A673 (cell line): ENCODE measurements at regions not wholly inside any gene's neighbourhood (a gene's known extent, or its start where the extent isn't known, plus 50 kb on each side); places are given as distances from the start of the nearest gene placed in this dataset.

ENCODE experiments used
- BruUV-seq: library from RNA; stranded (reverse); fragments of 400-500 nt; replicated peaks from 2 replicates; lab custom pipeline; 2021; lab: Mats Ljungman, UMichigan
- CTCF ChIA-PET: fragments of 300-600 bp; sonication (Branson Sonifier 250); formaldehyde crosslinking; loops from one replicate; lab custom pipeline; 2022; ENCODE audit warnings: antibody characterized with exemption; lab: Charles Lee
- POLR2A ChIA-PET: fragments of 300-600 bp; sonication (Branson Sonifier 250); formaldehyde crosslinking; loops from one replicate; lab custom pipeline; 2022; ENCODE audit warnings: antibody characterized with exemption; ENCODE audit not compliant: low non-redundant PET; lab: Charles Lee
- DNase-seq: peaks from one replicate; pipeline ENCODE4 v3.0.0-alpha.2; 2015; ENCODE audit warnings: low spot score
- H3K27ac ChIP-seq: fragments of 200-600 bp; sonication (generic); 2 replicates; pipeline ENCODE4 v1.5.1; 2016; ENCODE audit warnings: mixed run types, low read depth, mild to moderate bottlenecking, mixed read lengths, antibody characterized with exemption, low read length; ENCODE audit not compliant: poor library complexity, severe bottlenecking
- H3K27me3 ChIP-seq: fragments of 200-600 bp; sonication (generic); replicated peaks from 2 replicates; pipeline ENCODE4 v1.6.1; 2017; ENCODE audit warnings: mixed run types, low read depth, mild to moderate bottlenecking, mixed read lengths, antibody characterized with exemption, low read length; ENCODE audit not compliant: insufficient read depth, poor library complexity
- H3K36me3 ChIP-seq: fragments of 200-600 bp; sonication (generic); 2 replicates; pipeline ENCODE4 v1.6.1; 2016; ENCODE audit warnings: mixed run types, mild to moderate bottlenecking, mixed read lengths, antibody characterized with exemption, low read length; ENCODE audit not compliant: insufficient read depth, poor library complexity, severe bottlenecking
- H3K4me1 ChIP-seq: fragments of 200-600 bp; sonication (generic); 2 replicates; pipeline ENCODE4 v1.6.1; 2017; ENCODE audit warnings: mixed run types, mild to moderate bottlenecking, mixed read lengths, antibody characterized with exemption, low read length; ENCODE audit not compliant: insufficient read depth, poor library complexity, severe bottlenecking
- H3K4me3 ChIP-seq: fragments of 200-600 bp; sonication (generic); 2 replicates; pipeline ENCODE4 v1.5.1; 2016; ENCODE audit warnings: low read depth, mixed run types, mild to moderate bottlenecking, mixed read lengths, low read length; ENCODE audit not compliant: poor library complexity, severe bottlenecking
- H3K9me3 ChIP-seq: fragments of 200-600 bp; sonication (generic); 2 replicates; pipeline ENCODE4 v1.6.1; 2016; ENCODE audit warnings: mixed run types, low read depth, mild to moderate bottlenecking, mixed read lengths, antibody characterized with exemption, low read length; ENCODE audit not compliant: poor library complexity, severe bottlenecking
- CTCF ChIP-seq: fragments of 300-800, 200-600 bp; sonication (generic); conservative IDR thresholded peaks from 2 replicates; pipeline ENCODE4 v1.5.1; 2017; ENCODE audit warnings: low read depth, mild to moderate bottlenecking, antibody characterized with exemption, low read length, moderate library complexity, mixed read lengths
- EZH2 ChIP-seq: fragments of 200-600 bp; sonication (generic); IDR thresholded peaks from 2 replicates; pipeline ENCODE4 v1.6.1; 2017; ENCODE audit warnings: borderline replicate concordance, low read depth, mild to moderate bottlenecking, mixed read lengths, antibody characterized with exemption, low read length; ENCODE audit not compliant: poor library complexity, severe bottlenecking
- intact Hi-C: fragments of 100-400 bp; cut with micrococcal nuclease; formaldehyde crosslinking; loops from one replicate; pipeline ENCODE4 v1.10.0; 2022; ENCODE audit not compliant: unreplicated experiment

- Histone ChIP-seq H3K27ac (no peak overlapping the region), H3K4me1 (peaks cover 16% of the 10 kb centered on the region), H3K9me3 (no peaks in the 10 kb centered on the region), H3K27me3 (no peaks in the 10 kb centered on the region), H3K36me3 (no peaks in the 10 kb centered on the region), H3K4me3 (no peak overlapping the region)
- CTCF ChIA-PET = no interaction called here
- TF ChIP-seq EZH2 (no peak), CTCF (no peak)
- intact Hi-C loops = no loop called here
- no TSS peak for BruUV-seq
- POLR2A ChIA-PET = no interaction called here
- DNase-seq = no peak
Measured at GRCh38 chr9:135263511-135263910, 176.0 kb downstream of the OLFM1 start.

- H3K27ac ChIP-seq = no peak overlapping the region
- BruUV-seq = no TSS peak
- no peaks in the 10 kb centered on the region for H3K27me3 ChIP-seq
- ChIA-PET POLR2A (no interaction called here), CTCF (no interaction called here)
- no peak for DNase-seq
- intact Hi-C loops = no loop called here
- no peak for TF ChIP-seq EZH2
- no peak for TF ChIP-seq CTCF
- no peak overlapping the region for H3K4me3 ChIP-seq
- peaks cover 22% of the 10 kb centered on the region for H3K4me1 ChIP-seq
- H3K36me3 ChIP-seq = no peaks in the 10 kb centered on the region
- H3K9me3 ChIP-seq = no peaks in the 10 kb centered on the region
Measured at GRCh38 chr9:135265931-135266330, 178.5 kb downstream of the OLFM1 start.

GRCh38 chr9:135267191-135267809 is 179.8 kb downstream of the OLFM1 start:
- Histone ChIP-seq H3K27me3 (no peaks in the 10 kb centered on the region), H3K27ac (no peak overlapping the region), H3K4me1 (peaks cover 36% of the 10 kb centered on the region), H3K36me3 (no peaks in the 10 kb centered on the region), H3K9me3 (no peaks in the 10 kb centered on the region), H3K4me3 (no peak overlapping the region)
- intact Hi-C loops = no loop called here
- DNase-seq = no peak
- BruUV-seq = no TSS peak
- TF ChIP-seq CTCF = no peak
- no peak for TF ChIP-seq EZH2
- POLR2A ChIA-PET = no interaction called here
- CTCF ChIA-PET = interaction anchor here (0.5 kb wide), 1 partner anchor 87 kb away, joined by 4 read pairs; no protein-coding TSS in a partner anchor
